ENCODE measurements at regions not wholly inside any gene's neighbourhood (a gene's known extent, or its start where the extent isn't known, plus 50 kb on each side); places are given as distances from the start of the nearest gene placed in this dataset.
A peak's percentile ranks its signal among the peaks of the same experiment; 100 is the strongest.

GRCh38 chr1:42096554-42096953 lies 56.7 kb upstream of the GUCA2B start:
- TF ChIP-seq, protein P1, sequence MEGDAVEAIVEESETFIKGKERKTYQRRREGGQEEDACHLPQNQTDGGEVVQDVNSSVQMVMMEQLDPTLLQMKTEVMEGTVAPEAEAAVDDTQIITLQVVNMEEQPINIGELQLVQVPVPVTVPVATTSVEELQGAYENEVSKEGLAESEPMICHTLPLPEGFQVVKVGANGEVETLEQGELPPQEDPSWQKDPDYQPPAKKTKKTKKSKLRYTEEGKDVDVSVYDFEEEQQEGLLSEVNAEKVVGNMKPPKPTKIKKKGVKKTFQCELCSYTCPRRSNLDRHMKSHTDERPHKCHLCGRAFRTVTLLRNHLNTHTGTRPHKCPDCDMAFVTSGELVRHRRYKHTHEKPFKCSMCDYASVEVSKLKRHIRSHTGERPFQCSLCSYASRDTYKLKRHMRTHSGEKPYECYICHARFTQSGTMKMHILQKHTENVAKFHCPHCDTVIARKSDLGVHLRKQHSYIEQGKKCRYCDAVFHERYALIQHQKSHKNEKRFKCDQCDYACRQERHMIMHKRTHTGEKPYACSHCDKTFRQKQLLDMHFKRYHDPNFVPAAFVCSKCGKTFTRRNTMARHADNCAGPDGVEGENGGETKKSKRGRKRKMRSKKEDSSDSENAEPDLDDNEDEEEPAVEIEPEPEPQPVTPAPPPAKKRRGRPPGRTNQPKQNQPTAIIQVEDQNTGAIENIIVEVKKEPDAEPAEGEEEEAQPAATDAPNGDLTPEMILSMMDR (IDR thresholded peaks at IDR 0.05): no peak
- intact Hi-C loops (cut with DNase I, micrococcal nuclease): no loop called here
- Histone ChIP-seq H3K4me3 (no peak overlapping the region), H3K4me1 (ENCODE audit: low read depth) (no peaks in the 10 kb centered on the region), H3K9me3 (no peaks in the 10 kb centered on the region), H3K36me3 (ENCODE audit: low read depth) (no peaks in the 10 kb centered on the region)
- ATAC-seq (no peak), DNase-seq (no peak)

DNA sequence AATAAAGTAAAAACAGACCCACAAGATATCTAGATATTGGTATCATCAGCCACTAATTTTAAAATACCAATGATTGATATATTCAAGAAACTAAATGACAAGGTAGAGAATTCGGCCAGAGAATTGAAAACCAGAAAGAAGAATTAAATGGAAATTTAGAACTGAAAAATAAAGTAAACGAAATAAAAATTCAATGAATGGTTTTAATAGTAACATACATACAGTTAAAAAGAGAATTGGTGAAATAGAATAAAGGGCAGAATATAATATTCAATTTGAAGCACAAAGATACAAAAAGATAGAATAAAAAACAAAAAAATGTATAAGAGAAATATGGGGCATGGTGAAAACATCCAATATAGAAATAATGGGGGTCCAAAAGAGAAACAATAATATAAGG lies 64.0 kb upstream of the GUCA2B start:
- intact Hi-C loops (cut with DNase I, micrococcal nuclease): no loop called here
- ATAC-seq (no peak), DNase-seq (no peak)
- peaks cover 9% of the 10 kb centered on the region for H3K9me3 ChIP-seq
- H3K4me1 ChIP-seq (ENCODE audit: low read depth): no peaks in the 10 kb centered on the region
- TF ChIP-seq, protein P1 (IDR thresholded peaks at IDR 0.05): no peak
- no peaks in the 10 kb centered on the region for H3K36me3 ChIP-seq (ENCODE audit: low read depth)
- H3K4me3 ChIP-seq: no peak overlapping the region

GRCh38 chr1:42086146-42086545 lies 67.1 kb upstream of the GUCA2B start:
- Histone ChIP-seq H3K4me1 (ENCODE audit: low read depth) (peaks cover 2% of the 10 kb centered on the region), H3K36me3 (ENCODE audit: low read depth) (no peaks in the 10 kb centered on the region), H3K9me3 (peaks cover 9% of the 10 kb centered on the region), H3K4me3 (no peak overlapping the region)
- intact Hi-C loops (cut with DNase I, micrococcal nuclease): no loop called here
- TF ChIP-seq, protein P1 (IDR thresholded peaks at IDR 0.05): no peak
- DNase-seq: no peak
- ATAC-seq: no peak

DNA sequence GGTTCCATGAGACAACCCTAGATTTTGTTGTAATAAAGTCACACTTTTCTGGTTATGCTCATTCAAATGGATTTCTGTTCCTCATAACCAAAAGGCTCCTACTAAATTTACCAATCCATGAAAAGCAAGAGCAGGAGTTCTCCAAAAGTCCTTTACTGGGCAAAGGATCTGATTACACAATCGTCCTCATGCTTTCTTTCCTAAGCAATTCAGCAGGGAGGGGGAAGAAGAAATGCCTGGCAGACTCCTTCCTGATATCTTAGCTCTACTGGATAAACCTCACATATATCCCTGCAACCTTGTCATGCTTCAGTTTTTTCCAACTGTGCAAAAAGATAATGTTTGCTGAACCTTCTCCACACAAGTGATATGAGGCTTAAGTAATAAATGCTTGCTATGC lies 67.6 kb upstream of the GUCA2B start:
- ATAC-seq (no peak), DNase-seq (no peak)
- Histone ChIP-seq H3K4me1 (ENCODE audit: low read depth) (peaks cover 2% of the 10 kb centered on the region), H3K36me3 (ENCODE audit: low read depth) (no peaks in the 10 kb centered on the region), H3K9me3 (peaks cover 9% of the 10 kb centered on the region), H3K4me3 (no peak overlapping the region)
- intact Hi-C loops (cut with DNase I, micrococcal nuclease): no loop called here
- TF ChIP-seq, protein P1 (IDR thresholded peaks at IDR 0.05): no peak

GRCh38 chr1:42081475-42081874 lies 71.7 kb upstream of the GUCA2B start:
- peaks cover 2% of the 10 kb centered on the region for H3K4me1 ChIP-seq (ENCODE audit: low read depth)
- DNase-seq: peak; percentile 68 to 81 (median 74)

More at GRCh38 chr1:42081475-42081874, 71.7 kb upstream of the GUCA2B start:
- Histone ChIP-seq H3K36me3 (ENCODE audit: low read depth) (no peaks in the 10 kb centered on the region), H3K9me3 (no peaks in the 10 kb centered on the region), H3K4me3 (no peak overlapping the region)
- intact Hi-C loops (cut with DNase I, micrococcal nuclease): no loop called here
- ATAC-seq: peak; percentile 99
- TF ChIP-seq, protein P1 (IDR thresholded peaks at IDR 0.05): no peak

Data from mucosa of descending colon (tissue), 3 donors.